Nephron (organoid): ENCODE measurements at regions not wholly inside any gene's neighbourhood (a gene's known extent, or its start where the extent isn't known, plus 50 kb on each side); places are given as distances from the start of the nearest gene placed in this dataset.

Experiments used
- H3K27ac Mint-ChIP-seq, 3 experiments: 2 replicates each; pipeline ENCODE4 v1.8.0; 2020; ENCODE audit warnings: mixed read lengths in 3 of 3, mild to moderate bottlenecking in 2 of 3, moderate library complexity in 1 of 3
- H3K27me3 Mint-ChIP-seq: 2 replicates; pipeline ENCODE4 v1.8.0; 2021; ENCODE audit warnings: low read depth, mild to moderate bottlenecking, moderate library complexity, mixed read lengths
- H3K36me3 Mint-ChIP-seq: 2 replicates; pipeline ENCODE4 v1.8.0; 2020; ENCODE audit warnings: low read depth, mixed read lengths
- H3K4me1 Mint-ChIP-seq: 2 replicates; pipeline ENCODE4 v1.8.0; 2020; ENCODE audit warnings: mixed read lengths
- H3K4me3 Mint-ChIP-seq, 3 experiments: 2 replicates each; pipeline ENCODE4 v1.8.0; 2020; ENCODE audit warnings: mild to moderate bottlenecking in 3 of 3, mixed read lengths in 3 of 3, moderate library complexity in 2 of 3
- H3K9me3 Mint-ChIP-seq: 2 replicates; pipeline ENCODE4 v1.8.0; 2020; ENCODE audit warnings: mixed read lengths
- CTCF ChIP-seq, 3 experiments: fragments of 200-600 bp; sonication (generic); IDR thresholded peaks; one replicate each; pipeline ENCODE4 v1.5.0; 2021; ENCODE audit warnings: antibody characterized with exemption in 3 of 3; ENCODE audit not compliant: unreplicated experiment in 3 of 3

- Mint-ChIP-seq H3K36me3 (no peaks in the 10 kb centered on the region), H3K4me3 (no peak overlapping the region), H3K27me3 (no peaks in the 10 kb centered on the region), H3K4me1 (peaks cover 5% of the 10 kb centered on the region), H3K27ac (no peak overlapping the region), H3K9me3 (no peaks in the 10 kb centered on the region)
- no peak for TF ChIP-seq CTCF (IDR thresholded peaks at IDR 0.05; ENCODE audit: unreplicated experiment in 3 of 3)
These were observed 132.6 kb upstream of the PTGFR start for GRCh38 chr1:78358165-78358564.

GRCh38 chr1:78359666-78360065 is 131.1 kb upstream of the PTGFR start:
- Mint-ChIP-seq H3K27ac (no peak overlapping the region), H3K36me3 (no peaks in the 10 kb centered on the region), H3K4me1 (peaks cover 5% of the 10 kb centered on the region), H3K9me3 (no peaks in the 10 kb centered on the region), H3K4me3 (no peak overlapping the region), H3K27me3 (no peaks in the 10 kb centered on the region)
- no peak for TF ChIP-seq CTCF (IDR thresholded peaks at IDR 0.05; ENCODE audit: unreplicated experiment in 3 of 3)

GRCh38 chr1:78360584-78360983 is 130.2 kb upstream of the PTGFR start:
- Mint-ChIP-seq H3K27ac (no peak overlapping the region), H3K4me3 (no peak overlapping the region), H3K36me3 (no peaks in the 10 kb centered on the region), H3K27me3 (no peaks in the 10 kb centered on the region), H3K4me1 (peaks cover 5% of the 10 kb centered on the region), H3K9me3 (no peaks in the 10 kb centered on the region)
- TF ChIP-seq CTCF (IDR thresholded peaks at IDR 0.05; ENCODE audit: unreplicated experiment in 3 of 3), result no peak

- H3K4me3 Mint-ChIP-seq, result no peak overlapping the region
- H3K27me3 Mint-ChIP-seq, result no peaks in the 10 kb centered on the region
- no peak for TF ChIP-seq CTCF (IDR thresholded peaks at IDR 0.05; ENCODE audit: unreplicated experiment in 3 of 3)
- no peaks in the 10 kb centered on the region for H3K4me1 Mint-ChIP-seq
- H3K27ac Mint-ChIP-seq, result no peak overlapping the region
- no peaks in the 10 kb centered on the region for H3K9me3 Mint-ChIP-seq
- no peaks in the 10 kb centered on the region for H3K36me3 Mint-ChIP-seq
These were observed 123.1 kb upstream of the PTGFR start for GRCh38 chr1:78367700-78368099.

GRCh38 chr1:78369546-78369945 is 121.2 kb upstream of the PTGFR start:
- H3K4me3 Mint-ChIP-seq, result no peak overlapping the region
- no peak overlapping the region for H3K27ac Mint-ChIP-seq
- no peak for TF ChIP-seq CTCF (IDR thresholded peaks at IDR 0.05; ENCODE audit: unreplicated experiment in 3 of 3)
- H3K27me3 Mint-ChIP-seq, result no peaks in the 10 kb centered on the region
- H3K9me3 Mint-ChIP-seq, result no peaks in the 10 kb centered on the region
- H3K4me1 Mint-ChIP-seq, result no peaks in the 10 kb centered on the region
- H3K36me3 Mint-ChIP-seq, result no peaks in the 10 kb centered on the region

GRCh38 chr1:78370356-78370755 is 120.4 kb upstream of the PTGFR start:
- H3K27me3 Mint-ChIP-seq, result no peaks in the 10 kb centered on the region
- TF ChIP-seq CTCF (IDR thresholded peaks at IDR 0.05; ENCODE audit: unreplicated experiment in 3 of 3), result no peak
- no peak overlapping the region for H3K27ac Mint-ChIP-seq
- H3K4me3 Mint-ChIP-seq, result no peak overlapping the region
- H3K4me1 Mint-ChIP-seq, result no peaks in the 10 kb centered on the region
- H3K9me3 Mint-ChIP-seq, result no peaks in the 10 kb centered on the region
- no peaks in the 10 kb centered on the region for H3K36me3 Mint-ChIP-seq
